ENCODE measurements at regions not wholly inside any gene's neighbourhood (a gene's known extent, or its start where the extent isn't known, plus 50 kb on each side); places are given as distances from the start of the nearest gene placed in this dataset.
A peak's percentile ranks its signal among the peaks of the same experiment; 100 is the strongest.

DNA sequence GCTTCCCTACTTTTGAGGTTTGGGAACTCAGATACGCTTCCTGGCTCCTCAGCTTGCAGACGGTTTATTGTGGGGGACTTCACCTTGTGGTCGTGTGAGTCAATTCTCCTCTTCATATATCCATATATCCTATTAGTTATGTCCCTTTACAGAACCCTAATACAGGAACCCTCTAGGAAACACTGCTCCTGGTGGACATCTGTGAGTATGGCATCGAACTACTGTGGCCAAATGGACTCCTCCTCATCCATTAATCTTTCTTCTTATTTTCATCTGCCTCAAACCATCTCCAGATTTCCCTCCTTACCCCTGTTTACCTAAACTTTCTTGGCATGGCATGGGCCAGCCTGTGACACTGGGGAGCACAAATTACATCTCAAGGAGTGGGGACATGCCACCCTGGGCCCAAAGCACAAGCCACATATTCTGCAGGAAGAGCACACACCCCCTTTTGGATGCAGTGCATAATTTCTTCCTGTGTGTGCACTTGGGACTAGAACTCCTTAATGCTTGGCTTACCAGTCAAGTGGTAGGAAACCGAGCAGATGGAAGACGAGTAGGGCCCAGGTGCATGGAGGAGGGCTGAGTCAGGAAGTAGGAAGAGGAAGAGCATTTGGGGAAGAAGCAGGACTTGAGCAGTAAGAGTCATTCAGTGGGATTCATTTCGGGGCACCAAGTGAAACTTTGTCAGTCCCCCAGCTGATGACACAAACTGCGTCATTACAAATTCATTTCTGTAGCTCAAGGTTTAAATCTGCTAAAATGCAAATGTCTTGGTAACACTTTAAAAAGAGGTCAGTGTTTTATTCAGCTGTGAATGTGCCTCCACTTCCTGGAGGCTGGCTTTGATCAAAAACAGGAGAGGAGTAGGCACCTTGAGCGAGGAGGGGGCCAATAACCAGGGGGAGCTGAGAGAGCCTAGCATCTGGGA lies 80.8 kb upstream of the PLXNA4 start:
- H3K9ac ChIP-seq: no peak overlapping the region

DNA sequence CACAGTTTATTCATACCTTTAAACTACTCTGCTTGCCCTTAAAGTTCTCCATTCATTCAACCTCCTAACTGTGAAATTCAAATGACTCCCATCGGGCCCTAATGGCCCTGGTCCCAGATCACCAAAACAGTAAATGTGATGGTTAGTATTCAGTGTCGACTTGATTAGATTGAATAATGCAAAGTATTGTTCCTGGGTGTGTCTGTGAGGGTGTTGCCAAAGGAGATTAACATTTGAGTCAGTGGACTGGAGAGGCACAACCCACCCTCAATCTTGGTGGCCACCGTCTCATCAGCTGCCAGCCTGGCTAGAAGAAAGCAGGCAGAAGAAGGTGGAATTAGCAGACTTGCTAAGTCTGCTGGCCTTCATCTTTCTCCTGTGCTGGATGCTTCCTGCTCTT lies 80.1 kb upstream of the PLXNA4 start:
- Histone ChIP-seq H3K79me2 (ENCODE audit: insufficient read depth, low read depth) (no peaks in the 10 kb centered on the region), H3K27ac (no peak overlapping the region), H3K36me3 (ENCODE audit: insufficient read depth) (no peaks in the 10 kb centered on the region), H3K4me1 (ENCODE audit: low read depth, poor library complexity, severe bottlenecking) (no peaks in the 10 kb centered on the region), H2AFZ (ENCODE audit: low read depth) (no peak overlapping the region), H3K27me3 (ENCODE audit: insufficient read depth, low read depth) (no peaks in the 10 kb centered on the region), H3K9ac (no peak overlapping the region), H3K4me3 (IDR thresholded peaks at IDR 0.05; ENCODE audit: insufficient read depth, low read depth, low read length) (no peak overlapping the region), H3K4me2 (no peak overlapping the region), H4K20me1 (ENCODE audit: insufficient read depth) (no peaks in the 10 kb centered on the region)
- TF ChIP-seq, protein P1, sequence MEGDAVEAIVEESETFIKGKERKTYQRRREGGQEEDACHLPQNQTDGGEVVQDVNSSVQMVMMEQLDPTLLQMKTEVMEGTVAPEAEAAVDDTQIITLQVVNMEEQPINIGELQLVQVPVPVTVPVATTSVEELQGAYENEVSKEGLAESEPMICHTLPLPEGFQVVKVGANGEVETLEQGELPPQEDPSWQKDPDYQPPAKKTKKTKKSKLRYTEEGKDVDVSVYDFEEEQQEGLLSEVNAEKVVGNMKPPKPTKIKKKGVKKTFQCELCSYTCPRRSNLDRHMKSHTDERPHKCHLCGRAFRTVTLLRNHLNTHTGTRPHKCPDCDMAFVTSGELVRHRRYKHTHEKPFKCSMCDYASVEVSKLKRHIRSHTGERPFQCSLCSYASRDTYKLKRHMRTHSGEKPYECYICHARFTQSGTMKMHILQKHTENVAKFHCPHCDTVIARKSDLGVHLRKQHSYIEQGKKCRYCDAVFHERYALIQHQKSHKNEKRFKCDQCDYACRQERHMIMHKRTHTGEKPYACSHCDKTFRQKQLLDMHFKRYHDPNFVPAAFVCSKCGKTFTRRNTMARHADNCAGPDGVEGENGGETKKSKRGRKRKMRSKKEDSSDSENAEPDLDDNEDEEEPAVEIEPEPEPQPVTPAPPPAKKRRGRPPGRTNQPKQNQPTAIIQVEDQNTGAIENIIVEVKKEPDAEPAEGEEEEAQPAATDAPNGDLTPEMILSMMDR (conservative IDR thresholded peaks at IDR 0.05; ENCODE audit: low read depth, low read length): no peak

More for the DNA sequence above, 80.8 kb upstream of the PLXNA4 start:
- no peak overlapping the region for H3K27ac ChIP-seq
- H3K27me3 ChIP-seq (ENCODE audit: insufficient read depth, low read depth): no peaks in the 10 kb centered on the region
- H4K20me1 ChIP-seq (ENCODE audit: insufficient read depth): no peaks in the 10 kb centered on the region
- H2AFZ ChIP-seq (ENCODE audit: low read depth): no peak overlapping the region
- no peaks in the 10 kb centered on the region for H3K4me1 ChIP-seq (ENCODE audit: low read depth, poor library complexity, severe bottlenecking)
- no peak overlapping the region for H3K4me2 ChIP-seq
- H3K36me3 ChIP-seq (ENCODE audit: insufficient read depth): no peaks in the 10 kb centered on the region
- H3K79me2 ChIP-seq (ENCODE audit: insufficient read depth, low read depth): no peaks in the 10 kb centered on the region
- TF ChIP-seq, protein P1 (conservative IDR thresholded peaks at IDR 0.05; ENCODE audit: low read depth, low read length): peak; percentile 80
- H3K4me3 ChIP-seq (IDR thresholded peaks at IDR 0.05; ENCODE audit: insufficient read depth, low read depth, low read length): no peak overlapping the region

DNA sequence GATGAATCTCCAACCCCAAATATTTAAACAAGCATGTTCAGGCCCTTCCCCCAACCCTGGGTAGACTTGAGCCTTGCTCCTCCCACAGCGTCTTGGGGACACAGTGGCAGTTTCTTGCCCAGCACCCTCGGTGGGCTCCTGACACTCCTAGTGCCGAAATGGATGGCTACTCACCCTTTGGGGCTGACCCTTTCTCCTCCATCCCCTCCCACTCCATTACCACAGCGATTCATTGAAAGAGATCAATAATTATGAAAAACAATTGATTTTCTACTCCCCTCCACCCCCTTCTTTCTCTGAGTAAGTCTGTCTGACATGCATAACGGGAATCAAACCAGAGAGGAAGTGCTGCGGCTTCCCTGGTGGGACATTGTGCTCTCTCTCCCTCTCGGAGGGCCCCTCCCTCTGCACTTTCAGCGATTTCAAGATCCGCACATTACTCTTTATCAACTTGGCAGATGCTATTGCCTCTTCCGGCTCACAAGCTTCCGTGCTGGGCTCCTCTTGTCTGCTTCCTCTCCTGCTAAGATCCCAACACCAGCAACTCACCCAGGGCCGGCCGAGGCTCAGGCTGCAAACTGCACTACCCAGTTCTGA lies 79.0 kb upstream of the PLXNA4 start:
- Histone ChIP-seq H3K36me3 (ENCODE audit: insufficient read depth) (no peaks in the 10 kb centered on the region), H3K79me2 (ENCODE audit: insufficient read depth, low read depth) (no peaks in the 10 kb centered on the region), H3K4me1 (ENCODE audit: low read depth, poor library complexity, severe bottlenecking) (no peaks in the 10 kb centered on the region), H3K9ac (no peak overlapping the region), H3K4me3 (IDR thresholded peaks at IDR 0.05; ENCODE audit: insufficient read depth, low read depth, low read length) (no peak overlapping the region), H3K27me3 (ENCODE audit: insufficient read depth, low read depth) (no peaks in the 10 kb centered on the region), H2AFZ (ENCODE audit: low read depth) (no peak overlapping the region), H4K20me1 (ENCODE audit: insufficient read depth) (no peaks in the 10 kb centered on the region), H3K4me2 (no peak overlapping the region), H3K27ac (no peak overlapping the region)
- TF ChIP-seq, protein P1 (conservative IDR thresholded peaks at IDR 0.05; ENCODE audit: low read depth, low read length): no peak

DNA sequence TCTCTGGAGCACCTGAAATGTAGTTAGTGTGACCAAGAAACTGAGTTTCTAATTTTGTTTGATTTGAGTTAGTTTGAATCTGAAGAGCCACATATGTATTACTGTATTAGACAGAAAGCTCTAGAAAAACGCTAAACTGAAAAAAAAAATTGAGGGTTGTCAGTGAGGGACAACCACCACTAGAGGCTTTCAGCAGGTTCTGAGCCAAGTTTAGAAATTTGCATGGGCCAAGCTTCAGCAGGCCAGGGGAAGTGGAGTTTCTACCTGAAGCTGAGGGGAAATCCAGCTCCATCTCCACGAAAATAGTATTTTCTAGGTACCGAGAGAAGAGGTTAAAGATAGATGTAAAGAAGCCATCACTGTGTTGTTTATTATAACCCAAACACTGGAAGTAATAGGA lies 77.9 kb upstream of the PLXNA4 start:
- no peaks in the 10 kb centered on the region for H3K4me1 ChIP-seq (ENCODE audit: low read depth, poor library complexity, severe bottlenecking)
- H4K20me1 ChIP-seq (ENCODE audit: insufficient read depth): no peaks in the 10 kb centered on the region
- no peak overlapping the region for H3K27ac ChIP-seq
- H3K27me3 ChIP-seq (ENCODE audit: insufficient read depth, low read depth): no peaks in the 10 kb centered on the region
- H3K9ac ChIP-seq: no peak overlapping the region
- no peak overlapping the region for H3K4me2 ChIP-seq
- H2AFZ ChIP-seq (ENCODE audit: low read depth): no peak overlapping the region
- no peaks in the 10 kb centered on the region for H3K36me3 ChIP-seq (ENCODE audit: insufficient read depth)
- H3K79me2 ChIP-seq (ENCODE audit: insufficient read depth, low read depth): no peaks in the 10 kb centered on the region
- no peak overlapping the region for H3K4me3 ChIP-seq (IDR thresholded peaks at IDR 0.05; ENCODE audit: insufficient read depth, low read depth, low read length)
- TF ChIP-seq, protein P1 (conservative IDR thresholded peaks at IDR 0.05; ENCODE audit: low read depth, low read length): peak; percentile 51; the same call in 1 of the 2 replicates
